ENCODE measurements at regions not wholly inside any gene's neighbourhood (a gene's known extent, or its start where the extent isn't known, plus 50 kb on each side); places are given as distances from the start of the nearest gene placed in this dataset.

GRCh38 chr4:160835789-160836188 is 1328.0 kb downstream of the FSTL5 start (continued):
- no peak for TF ChIP-seq JUN (IDR thresholded peaks at IDR 0.05; ENCODE audit: low read depth, low read length)
- no peak for TF ChIP-seq ASH2L (IDR thresholded peaks at IDR 0.05; ENCODE audit: low read length)
- no peak for TF ChIP-seq ZNF274 (IDR thresholded peaks at IDR 0.05; ENCODE audit: borderline replicate concordance, extremely low read depth, low read length)
- no peak for TF ChIP-seq MAX (IDR thresholded peaks at IDR 0.05)
- TF ChIP-seq CTCF (IDR thresholded peaks at IDR 0.05; ENCODE audit: control extremely low read depth in 1 of 3, insufficient read depth in 1 of 3, low read depth in 1 of 3, low read length in 3 of 3), result peak in 1 of 3 experiments; percentile 14; a peak in 1 of 4 replicates
- TF ChIP-seq TAF1 (IDR thresholded peaks at IDR 0.05; ENCODE audit: low read depth, low read length), result peak; percentile 41; the same call in 1 of the 2 replicates
- TF ChIP-seq SP2 (IDR thresholded peaks at IDR 0.05; ENCODE audit: low read length), result no peak
- TF ChIP-seq SUZ12 (IDR thresholded peaks at IDR 0.05; ENCODE audit: low read length), result no peak
- no peak for TF ChIP-seq TAF7 (optimal IDR thresholded peaks at IDR 0.05; ENCODE audit: borderline replicate concordance, low read depth, low read length)

Measured in H1 (cell line).